Activated gamma-delta T cell treated with Interleukin-2 at 50 U/mL for 16 hours (primary cell): ENCODE measurements at regions not wholly inside any gene's neighbourhood (a gene's known extent, or its start where the extent isn't known, plus 50 kb on each side); places are given as distances from the start of the nearest gene placed in this dataset.

Experiments used
- DNase-seq: peaks from one replicate; pipeline ENCODE4 v3.0.0-alpha.2; 2020

DNA sequence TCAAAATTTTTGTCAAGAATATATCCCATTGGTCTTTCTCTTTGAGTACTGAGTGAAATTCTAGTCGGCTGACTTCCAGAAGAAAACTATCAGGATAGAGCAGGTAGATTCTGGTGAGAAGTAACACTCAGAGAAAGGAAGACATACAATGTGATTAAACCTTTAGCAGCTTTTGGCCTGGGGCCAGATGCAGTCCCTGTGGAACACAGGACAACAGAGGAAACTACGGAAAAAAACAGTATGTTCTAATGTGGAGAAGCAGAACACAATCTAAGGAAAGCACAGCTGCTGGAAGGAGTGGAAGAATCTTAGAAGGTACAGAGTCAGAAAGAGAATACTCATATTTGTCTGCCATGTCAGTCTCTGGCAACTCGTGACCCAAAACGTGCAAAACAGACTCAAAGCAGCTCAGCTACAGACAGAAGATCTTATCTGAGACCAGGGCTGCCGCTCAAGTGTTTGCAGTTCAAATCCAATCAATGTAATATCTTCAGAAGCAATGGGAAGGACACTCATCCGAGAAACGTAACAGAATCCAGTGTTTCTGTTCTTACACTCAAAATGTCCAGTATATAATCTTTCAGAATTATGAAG lies 283.8 kb downstream of the MRPL39 start:
- DNase-seq, result no peak

- DNase-seq, result no peak
Measured at GRCh38 chr21:25314247-25314646, 293.0 kb downstream of the MRPL39 start.

DNA sequence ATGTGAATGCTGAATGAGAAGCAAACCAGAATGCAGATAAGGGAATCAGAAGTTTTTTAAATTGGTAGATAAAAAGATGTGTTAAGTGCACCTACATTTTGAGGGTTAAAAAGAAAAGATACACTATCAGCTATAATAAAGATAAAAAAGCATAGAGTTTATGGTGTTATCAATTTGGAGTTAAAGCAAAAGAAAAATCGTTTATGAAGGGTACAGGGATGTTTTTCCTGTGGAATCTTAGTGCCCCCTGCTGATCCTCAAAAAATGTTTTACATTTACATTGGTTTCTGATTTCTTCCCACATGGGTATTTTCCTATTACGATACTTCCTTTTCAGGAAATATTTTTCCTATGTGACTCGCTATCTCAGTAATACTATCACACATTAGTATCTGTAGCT lies 293.5 kb downstream of the MRPL39 start:
- no peak for DNase-seq

- DNase-seq, result no peak
Measured at GRCh38 chr21:25307489-25307888, 299.8 kb downstream of the MRPL39 start.

DNA sequence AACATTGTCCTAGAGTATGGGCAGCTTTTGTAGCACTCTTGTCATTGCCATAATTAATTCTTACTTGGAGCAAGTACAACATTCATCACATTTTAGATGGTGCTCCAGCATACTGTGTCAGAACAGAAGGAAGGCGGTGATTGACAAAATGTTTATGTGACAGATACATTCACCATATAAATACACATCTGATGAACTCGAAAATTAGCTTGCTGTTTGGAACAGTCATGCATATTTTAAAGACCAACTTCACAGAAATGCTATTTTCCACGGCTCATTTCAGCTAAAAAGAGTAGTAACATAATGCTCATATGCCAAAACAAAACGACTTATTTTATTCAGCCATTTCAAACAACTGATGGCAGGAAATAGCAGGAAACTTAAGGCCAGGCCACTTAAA lies 302.7 kb downstream of the MRPL39 start:
- no peak for DNase-seq

DNA sequence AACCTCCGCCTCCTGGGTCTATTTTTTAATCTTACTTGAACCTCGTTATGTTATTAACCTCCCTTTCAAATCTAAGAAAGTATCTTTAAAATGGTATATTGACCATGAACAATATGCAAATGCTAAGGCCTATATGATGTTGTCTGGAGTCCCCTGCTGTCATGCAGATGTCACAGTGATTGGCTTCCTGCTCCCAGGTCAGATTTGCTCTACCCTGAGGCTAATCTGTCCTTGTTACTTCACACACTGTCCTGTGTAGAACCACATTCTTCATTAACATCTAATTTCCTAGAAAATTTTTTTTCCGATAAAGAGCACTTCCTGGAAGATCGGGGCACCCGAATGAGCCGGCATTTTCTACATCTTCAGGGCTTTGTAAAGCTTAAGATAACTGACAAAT lies 306.6 kb downstream of the MRPL39 start:
- DNase-seq, result no peak

DNA sequence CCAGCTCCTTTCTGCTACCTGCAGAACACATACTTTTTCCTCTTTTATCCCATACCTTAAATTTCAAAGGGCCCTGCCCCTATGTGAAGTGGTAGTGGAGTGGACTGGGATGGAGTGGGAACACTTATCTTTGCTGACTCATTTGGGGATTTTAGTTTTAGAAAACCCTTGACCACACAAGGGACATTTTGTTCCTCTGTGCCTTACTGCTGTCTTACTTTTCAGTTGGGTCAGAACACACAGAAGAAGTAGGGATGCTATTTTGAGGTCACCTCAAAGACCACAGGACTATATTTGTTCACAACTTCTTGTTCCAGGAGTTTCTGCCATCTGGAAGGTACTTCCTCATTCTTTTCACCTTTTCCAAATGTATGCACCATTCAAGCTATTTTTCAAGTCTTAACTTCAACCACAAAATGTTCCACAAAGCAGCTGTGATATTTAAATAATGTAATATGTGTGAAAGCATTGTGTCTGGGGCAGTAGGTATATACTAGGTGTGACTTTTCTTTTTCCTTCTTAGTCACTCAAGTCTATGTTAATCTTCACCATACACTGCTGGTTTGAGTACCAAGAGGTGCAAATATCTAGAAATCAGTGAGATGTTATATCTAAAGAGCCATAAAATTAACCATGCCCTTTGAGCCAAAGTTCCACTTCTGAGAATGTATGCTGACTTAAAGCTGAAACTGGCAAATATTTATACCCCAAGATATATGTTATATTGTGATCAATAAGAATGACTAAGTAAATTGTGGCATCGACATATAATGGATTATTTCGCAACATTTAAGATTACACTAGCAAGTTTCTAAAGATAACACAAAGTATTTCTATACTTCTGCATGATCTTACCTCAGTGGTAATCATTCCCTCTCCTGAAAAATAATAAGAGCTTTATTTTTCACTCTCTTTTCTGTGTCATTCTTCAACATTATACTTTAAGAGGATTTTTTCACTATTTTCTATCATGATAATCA lies 308.5 kb downstream of the MRPL39 start:
- no peak for DNase-seq

DNA sequence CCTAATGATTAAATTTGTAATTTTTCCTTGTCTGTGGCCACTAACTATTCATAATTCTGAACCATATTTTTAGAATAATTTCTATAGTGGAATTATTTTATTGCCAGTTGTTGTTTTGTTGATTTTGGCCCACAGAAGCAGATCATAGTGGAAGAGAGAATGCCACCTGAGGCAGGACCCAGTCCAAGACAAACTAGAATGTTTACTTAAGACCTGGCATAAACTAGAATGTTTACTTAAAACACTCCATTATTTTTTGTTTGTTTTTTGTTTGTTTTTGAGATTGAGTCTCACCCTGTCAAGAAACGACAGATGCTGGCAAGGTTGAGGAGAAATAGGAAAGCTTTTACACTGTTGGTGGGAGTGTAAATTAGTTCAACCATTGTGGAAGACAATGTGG lies 310.2 kb downstream of the MRPL39 start:
- no peak for DNase-seq

DNA sequence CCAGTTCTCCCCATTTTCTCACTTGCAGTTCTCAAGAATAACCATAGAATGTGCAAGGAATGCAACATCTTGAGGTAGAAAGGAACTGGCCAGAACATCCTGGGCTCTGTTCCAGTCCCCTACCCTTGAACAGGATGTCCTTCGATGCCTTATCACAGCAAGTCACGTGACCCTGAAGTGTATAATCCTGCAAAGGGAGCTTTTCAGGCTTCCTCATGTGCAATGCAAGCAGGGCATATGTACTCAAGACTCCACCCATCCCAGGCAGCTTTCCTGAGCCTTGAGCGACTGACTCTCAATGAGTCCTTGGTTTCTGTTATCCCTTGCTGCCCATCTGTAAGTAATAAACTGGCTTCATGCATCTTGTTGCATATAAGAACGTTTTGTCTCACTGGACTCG lies 311.0 kb downstream of the MRPL39 start:
- DNase-seq, result no peak

- DNase-seq, result no peak
Measured at GRCh38 chr21:25292396-25292795, 314.9 kb downstream of the MRPL39 start.

- no peak for DNase-seq
Measured at GRCh38 chr21:25283720-25284119, 323.6 kb downstream of the MRPL39 start.

GRCh38 chr21:25281134-25281533 lies 326.1 kb downstream of the MRPL39 start:
- no peak for DNase-seq

DNA sequence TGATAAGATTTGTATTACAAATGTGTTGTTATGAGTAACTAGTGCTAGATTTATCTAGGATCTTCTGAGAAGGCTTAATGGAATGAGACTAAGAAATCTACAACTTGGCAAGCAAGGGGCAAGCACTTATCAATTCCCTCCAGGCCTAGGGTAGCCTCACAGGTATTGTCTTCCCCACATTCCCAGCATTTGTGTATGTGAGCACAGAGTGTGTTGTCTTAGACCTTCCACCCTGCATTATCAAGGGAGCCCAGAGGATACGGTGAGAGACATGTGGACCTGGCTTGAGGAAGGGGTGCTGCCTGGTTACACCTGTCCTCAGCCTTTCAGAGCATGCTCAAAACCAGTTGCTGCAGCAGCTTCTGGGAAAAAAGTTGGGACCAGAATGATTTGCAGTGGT lies 327.2 kb downstream of the MRPL39 start:
- no peak for DNase-seq

- no peak for DNase-seq
Measured at GRCh38 chr21:25273959-25274358, 333.3 kb downstream of the MRPL39 start.

- no peak for DNase-seq
Measured at GRCh38 chr21:25254491-25255174, 352.6 kb downstream of the MRPL39 start.

DNA sequence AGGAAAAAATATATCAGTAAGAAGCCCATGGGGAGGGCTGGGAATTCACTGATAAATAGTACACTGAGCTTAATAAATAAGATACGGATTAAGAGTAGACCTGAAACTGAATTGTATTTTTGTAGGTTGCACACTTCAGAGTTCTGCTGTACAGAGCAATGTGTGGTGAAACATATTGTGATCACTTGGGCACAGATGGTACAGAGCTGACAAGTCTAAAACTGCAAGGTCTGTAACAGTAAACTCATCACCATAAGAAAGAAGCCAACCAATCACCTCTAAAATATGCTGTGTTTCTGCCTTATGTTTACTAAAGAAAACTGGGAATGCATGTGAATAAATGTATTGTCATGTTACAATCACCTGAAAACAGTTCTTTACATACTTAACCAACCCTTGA lies 360.7 kb downstream of the MRPL39 start:
- no peak for DNase-seq

DNA sequence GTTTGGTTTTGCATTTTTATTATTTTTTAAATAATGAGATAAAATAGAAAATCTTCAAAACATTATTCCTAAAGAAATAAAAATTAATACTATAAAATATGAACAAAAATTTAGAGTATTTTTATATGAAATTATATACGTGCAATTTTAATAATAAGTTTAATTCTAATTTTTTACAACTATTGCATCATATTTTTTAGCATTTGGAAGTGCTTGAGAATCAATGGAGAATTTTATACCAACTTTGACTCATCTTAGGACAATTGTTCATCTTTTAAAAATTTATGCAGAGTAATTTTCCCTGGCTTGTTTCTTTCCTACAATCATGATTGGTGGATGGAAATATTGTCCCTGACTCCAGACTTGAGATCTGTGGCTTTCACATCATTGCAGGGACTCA lies 362.5 kb downstream of the MRPL39 start:
- DNase-seq, result no peak

DNA sequence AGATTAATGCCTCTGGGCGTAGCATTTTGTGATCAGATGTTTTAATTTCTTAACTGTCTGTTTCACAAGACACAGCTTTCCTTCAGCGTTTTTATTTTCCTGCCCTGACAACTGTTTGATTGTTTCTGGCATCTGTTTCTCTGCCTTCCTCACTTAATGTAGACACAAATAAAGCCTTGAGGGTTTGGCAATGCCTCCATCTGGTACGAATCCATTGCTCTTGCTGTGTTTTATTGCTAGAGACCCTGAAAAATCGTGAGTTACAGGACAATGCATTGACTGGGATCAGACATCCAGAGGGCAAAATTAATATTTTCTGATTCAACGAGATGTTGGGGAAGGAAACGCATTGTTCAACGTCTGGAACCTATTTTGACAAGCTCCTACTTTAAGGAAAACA lies 363.5 kb downstream of the MRPL39 start:
- DNase-seq, result no peak

GRCh38 chr21:25240974-25241373 lies 366.3 kb downstream of the MRPL39 start:
- DNase-seq, result no peak

GRCh38 chr21:25234857-25235801 lies 372.2 kb downstream of the MRPL39 start:
- DNase-seq, result no peak

- DNase-seq, result no peak
Measured at GRCh38 chr21:25220954-25221353, 386.3 kb downstream of the MRPL39 start.

DNA sequence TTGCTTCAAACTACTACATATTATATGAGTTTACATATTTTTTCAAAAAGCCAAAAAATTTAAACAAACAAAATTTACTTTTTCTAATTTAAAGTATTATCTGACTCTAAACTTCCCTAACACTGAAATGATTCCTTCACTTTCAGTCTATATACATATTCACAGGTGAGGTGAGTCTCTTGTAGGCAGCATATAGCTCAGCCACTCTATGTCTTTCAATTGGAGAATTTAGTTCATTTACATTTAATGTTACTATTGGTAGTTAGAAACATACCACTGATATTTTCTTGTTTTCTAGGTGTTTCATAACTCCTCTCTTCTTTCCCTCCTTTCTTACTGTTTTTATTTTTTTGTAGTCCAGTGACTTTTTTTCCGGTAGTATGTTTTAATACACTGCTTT lies 387.1 kb downstream of the MRPL39 start:
- DNase-seq, result no peak
